Testis (tissue), 2 donors: ENCODE measurements at regions not wholly inside any gene's neighbourhood (a gene's known extent, or its start where the extent isn't known, plus 50 kb on each side); places are given as distances from the start of the nearest gene placed in this dataset.

Experiments
- CTCF ChIP-seq, 3 experiments: fragments of 450-650 bp in 2 of 3; fragments of 200-600 bp in 1 of 3; sonication (generic) in 1 of 3; IDR thresholded peaks; one replicate each; pipeline ENCODE4 v1.5.1; 2016 to 2019; ENCODE audit warnings: antibody characterized with exemption in 3 of 3, mild to moderate bottlenecking in 2 of 3, moderate library complexity in 1 of 3
- POLR2A ChIP-seq: fragments of 450-650 bp; IDR thresholded peaks from one replicate; pipeline ENCODE4 v1.6.1; 2017; ENCODE audit warnings: antibody characterized with exemption, mild to moderate bottlenecking, moderate library complexity

GRCh38 chr6:6960571-6961251, 147.1 kb upstream of the RREB1 start:
- TF ChIP-seq CTCF (IDR thresholded peaks at IDR 0.05) = no peak
- no peak for TF ChIP-seq POLR2A
